ENCODE measurements at regions not wholly inside any gene's neighbourhood (a gene's known extent, or its start where the extent isn't known, plus 50 kb on each side); places are given as distances from the start of the nearest gene placed in this dataset.

DNA sequence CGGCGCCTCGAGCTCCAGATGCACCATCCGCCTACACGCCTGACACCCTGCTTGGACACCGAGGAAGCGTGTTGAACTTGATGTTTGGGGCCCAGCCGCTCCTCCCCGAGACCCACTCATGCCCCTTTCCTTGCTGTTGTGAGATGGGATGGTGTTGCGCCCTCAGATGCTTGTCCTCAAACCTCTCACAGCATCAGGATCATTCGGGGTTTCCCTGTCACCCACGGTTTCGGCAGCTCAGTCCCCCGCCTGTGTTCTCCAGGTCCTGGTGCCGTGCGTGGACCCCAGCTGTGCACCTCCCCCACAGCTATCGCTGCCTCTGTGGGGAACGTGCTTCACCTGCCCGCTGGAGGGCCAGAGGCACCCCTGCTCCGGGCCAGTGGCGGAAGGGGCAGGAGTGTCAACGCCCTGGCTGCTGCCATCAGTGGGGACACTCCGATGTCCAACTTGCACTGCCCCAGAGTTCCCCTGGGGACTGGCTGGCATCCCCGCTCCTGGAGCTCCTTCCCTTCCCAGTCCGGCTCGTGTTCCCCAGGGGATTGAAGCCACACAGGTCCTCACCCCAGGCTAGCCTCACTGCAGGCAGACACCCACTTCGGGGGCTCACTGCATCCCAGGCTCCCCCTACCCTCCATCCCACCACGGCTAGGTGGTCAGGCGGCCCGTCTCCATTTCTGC is 82.3 kb upstream of the ADRA2C start:
- TF ChIP-seq POLR2A (IDR thresholded peaks at IDR 0.05; ENCODE audit: low read length): no peak
- TF ChIP-seq GATA1 (IDR thresholded peaks at IDR 0.05; ENCODE audit: low read depth, low read length): no peak

Measured in erythroblast (primary cell).